Right cardiac atrium (tissue), 5 donors: ENCODE measurements at regions not wholly inside any gene's neighbourhood (a gene's known extent, or its start where the extent isn't known, plus 50 kb on each side); places are given as distances from the start of the nearest gene placed in this dataset.
"Not testable (repeated sequence)": the region's sequence is repeated elsewhere in the genome, so short reads cannot be mapped to it uniquely, and the experiment has no call there.

Experiments used
- ATAC-seq, 2 donors: fragments of 200-7000 bp; cut with Tn5 transposase; one replicate each; pipeline versions ENCODE4 v1.8.0 to v1.9.1; 2020; ENCODE audit warnings: moderate library complexity in 2 of 2, mild to moderate bottlenecking in 1 of 2
- DNase-seq, 3 donors: peaks; one replicate each; pipeline ENCODE4 v3.0.0-alpha.2; 2020
- H3K27ac ChIP-seq: one replicate; pipeline ENCODE4 v1.5.1; 2013; ENCODE audit warnings: mild to moderate bottlenecking, low read length, control low read depth, moderate library complexity
- H3K27me3 ChIP-seq: one replicate; pipeline ENCODE4 v1.6.1; 2013; ENCODE audit not compliant: control insufficient read depth, insufficient read depth
- H3K4me1 ChIP-seq: one replicate; pipeline ENCODE4 v1.6.1; 2013; ENCODE audit warnings: low read length; ENCODE audit not compliant: control insufficient read depth, insufficient read depth
- H3K4me3 ChIP-seq: one replicate; pipeline ENCODE4 v1.5.1; 2013; ENCODE audit warnings: low read length, control low read depth
- H3K9me3 ChIP-seq: one replicate; pipeline ENCODE4 v1.6.1; 2013; ENCODE audit warnings: low read length; ENCODE audit not compliant: control insufficient read depth
- WGBS: extraction: QIAGEN DNeasy Blood & Tissue Kit; methylation state at CpG from one replicate; pipeline ENCODE4 v1.1.7; 2013; 5-methylcytosine and 5-hydroxymethylcytosine counted together
- intact Hi-C, 4 donors: fragments of 100-400 bp; cut with DNase I; formaldehyde crosslinking; loops; one replicate each; pipeline versions ENCODE4 v1.11.0 to v1.14.0; 2022 to 2023
- donor health status: healthy with polysubstance abuse.
- donor health status: DM: no; HTN: yes; CAD: no.
- donor health status: DM: no; HTN: no; CAD: no.
- donor health status: DM: no; HTN: yes; CAD: no; lungs with severe emphysema.
- donor health status: DM: yes; HTN: yes; CAD: no.

GRCh38 chrX:97921223-97921622, 1037.5 kb downstream of the RPA4 start:
- H3K27ac ChIP-seq, DNase-seq, ATAC-seq, H3K27me3 ChIP-seq, H3K4me1 ChIP-seq, intact Hi-C loops, H3K4me3 ChIP-seq, H3K9me3 ChIP-seq: not testable (repeated sequence)
- 93% methylated on average over 8 of the region's 8 CpGs for WGBS

DNA sequence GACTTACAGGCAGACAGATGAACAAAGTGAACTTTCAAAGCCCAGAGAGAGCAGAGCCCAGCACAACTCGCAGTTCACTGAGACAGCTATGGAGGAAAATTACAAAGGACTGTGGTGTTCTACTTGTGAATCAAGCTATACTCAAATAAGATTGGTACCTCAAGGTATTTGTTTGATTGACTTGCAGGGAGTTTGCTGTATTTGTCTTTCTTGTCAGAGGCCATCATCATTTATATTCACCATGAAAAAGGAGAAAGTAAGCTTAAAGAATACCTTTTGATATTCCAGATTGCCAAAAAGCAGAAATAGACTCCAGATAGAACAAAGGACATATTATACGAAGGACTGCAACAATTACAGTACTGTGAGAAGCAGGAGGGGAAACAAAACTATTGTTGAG, 1047.9 kb downstream of the RPA4 start:
- no peaks in the 10 kb centered on the region for H3K9me3 ChIP-seq
- DNase-seq (no peak), ATAC-seq (no peak)
- no peak overlapping the region for H3K27ac ChIP-seq
- no peaks in the 10 kb centered on the region for H3K27me3 ChIP-seq
- no peaks in the 10 kb centered on the region for H3K4me1 ChIP-seq
- WGBS = 70% methylated on average over 2 of the region's 2 CpGs
- H3K4me3 ChIP-seq = no peak overlapping the region
- intact Hi-C loops = no loop called here

DNA sequence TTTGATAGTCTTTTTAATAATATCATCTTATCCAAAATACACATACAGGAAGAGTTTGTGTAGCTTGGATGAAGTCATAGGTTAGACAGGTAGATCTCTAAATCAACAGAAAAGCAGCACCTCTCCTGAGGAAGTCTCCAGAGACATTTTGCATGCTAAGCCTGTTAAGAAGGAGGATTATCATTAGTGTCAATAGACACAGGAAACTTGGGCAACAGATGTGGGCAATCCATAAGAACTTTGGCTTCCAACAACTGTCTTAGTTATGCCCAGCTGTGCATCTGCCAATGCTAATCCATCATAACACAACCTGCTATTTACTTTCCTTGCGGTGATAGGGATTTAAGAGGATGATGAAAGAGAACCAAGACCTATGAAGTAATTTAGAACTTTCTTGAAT, 1052.6 kb downstream of the RPA4 start:
- WGBS = 98% methylated on average over 1 of the region's 1 CpG
- intact Hi-C loops = no loop called here
- DNase-seq = no peak
- Histone ChIP-seq H3K27me3 (no peaks in the 10 kb centered on the region), H3K9me3 (no peaks in the 10 kb centered on the region), H3K4me3 (no peak overlapping the region), H3K27ac (no peak overlapping the region), H3K4me1 (no peaks in the 10 kb centered on the region)
- ATAC-seq = no peak

- 81% methylated on average over 1 of the region's 1 CpG for WGBS
- intact Hi-C loops = no loop called here
- H3K27me3 ChIP-seq = no peaks in the 10 kb centered on the region
These were observed 1055.0 kb downstream of the RPA4 start for GRCh38 chrX:97938706-97939105.

DNA sequence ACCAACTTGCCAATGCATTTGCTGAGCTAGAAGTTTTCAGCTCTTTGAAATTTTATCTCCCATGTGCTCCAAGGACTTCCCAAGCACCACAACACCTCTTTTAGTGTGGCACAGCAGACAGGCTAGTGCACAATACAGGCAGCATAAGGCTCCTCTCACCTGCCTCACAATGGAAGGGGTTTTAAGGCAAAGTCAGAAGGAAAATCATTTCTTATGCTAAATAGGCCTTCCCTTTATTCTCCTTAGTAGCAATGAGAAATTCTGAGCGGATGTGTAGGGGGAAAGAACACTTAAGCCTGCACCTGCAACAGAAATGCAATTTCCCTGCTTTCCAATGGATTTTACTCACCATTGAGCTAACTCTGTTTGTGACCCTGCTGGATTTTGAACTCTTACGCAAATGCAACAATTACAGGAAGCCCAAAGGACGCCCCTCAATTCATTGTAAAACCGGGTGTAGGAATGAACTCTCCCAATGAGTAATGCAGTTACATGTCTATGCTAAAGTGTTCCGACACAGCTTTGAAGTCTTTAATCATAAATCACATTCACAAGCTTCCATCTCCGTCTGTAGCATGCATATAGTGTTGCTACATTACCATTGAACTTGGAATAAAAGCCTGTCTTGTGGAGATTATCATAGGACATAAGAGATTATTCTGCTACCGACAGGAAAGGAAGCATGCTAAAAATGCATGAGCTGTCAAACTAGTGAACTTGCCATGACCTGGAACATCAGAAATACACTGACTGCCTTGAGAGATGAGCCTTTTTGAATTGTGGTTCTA, 1084.9 kb downstream of the RPA4 start:
- H3K4me3 ChIP-seq = no peak overlapping the region
- intact Hi-C loops = no loop called here
- ATAC-seq = no peak
- no peak for DNase-seq
- H3K27me3 ChIP-seq = no peaks in the 10 kb centered on the region
- no peak overlapping the region for H3K27ac ChIP-seq
- 40% methylated on average over 7 of the region's 7 CpGs for WGBS
- H3K4me1 ChIP-seq = no peaks in the 10 kb centered on the region
- no peaks in the 10 kb centered on the region for H3K9me3 ChIP-seq

More at GRCh38 chrX:97938706-97939105, 1055.0 kb downstream of the RPA4 start:
- Histone ChIP-seq H3K9me3 (no peaks in the 10 kb centered on the region), H3K27ac (no peak overlapping the region), H3K4me3 (no peak overlapping the region), H3K4me1 (no peaks in the 10 kb centered on the region)
- ATAC-seq (no peak), DNase-seq (no peak)

DNA sequence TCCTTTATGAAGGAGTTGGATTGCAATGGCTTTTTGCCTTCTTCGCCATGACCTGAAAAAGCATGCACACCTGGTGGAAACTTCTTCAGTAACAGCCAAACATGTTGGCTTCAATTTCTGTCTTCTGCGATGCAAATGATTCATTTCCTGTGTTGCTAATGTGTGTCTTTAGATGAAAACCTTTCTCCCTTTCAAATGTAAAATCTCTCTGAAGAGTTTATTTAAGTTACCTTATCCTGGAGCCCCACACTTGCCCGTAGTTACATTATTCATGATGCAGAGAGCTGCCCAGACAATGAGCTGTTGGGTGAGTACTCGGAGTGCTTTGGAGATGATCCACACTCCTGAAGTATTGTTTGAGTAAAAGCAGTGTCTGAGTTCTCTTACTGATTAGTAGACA, 1100.9 kb downstream of the RPA4 start:
- intact Hi-C loops = no loop called here
- whole genome bisulfite sequencing = 41% methylated on average over 4 of the region's 4 CpGs
- no peak for DNase-seq

GRCh38 chrX:97985096-97985495, 1101.4 kb downstream of the RPA4 start:
- 38% methylated on average over 4 of the region's 4 CpGs for WGBS
- Histone ChIP-seq H3K4me3 (no peak overlapping the region), H3K9me3 (no peaks in the 10 kb centered on the region), H3K4me1 (no peaks in the 10 kb centered on the region), H3K27me3 (no peaks in the 10 kb centered on the region), H3K27ac (no peak overlapping the region)
- ATAC-seq = no peak
- no peak for DNase-seq
- intact Hi-C loops = no loop called here

More for the DNA sequence above, 1100.9 kb downstream of the RPA4 start:
- H3K4me1 ChIP-seq = no peaks in the 10 kb centered on the region
- no peaks in the 10 kb centered on the region for H3K27me3 ChIP-seq
- H3K9me3 ChIP-seq = no peaks in the 10 kb centered on the region
- H3K4me3 ChIP-seq = no peak overlapping the region
- ATAC-seq = no peak
- H3K27ac ChIP-seq = no peak overlapping the region

DNA sequence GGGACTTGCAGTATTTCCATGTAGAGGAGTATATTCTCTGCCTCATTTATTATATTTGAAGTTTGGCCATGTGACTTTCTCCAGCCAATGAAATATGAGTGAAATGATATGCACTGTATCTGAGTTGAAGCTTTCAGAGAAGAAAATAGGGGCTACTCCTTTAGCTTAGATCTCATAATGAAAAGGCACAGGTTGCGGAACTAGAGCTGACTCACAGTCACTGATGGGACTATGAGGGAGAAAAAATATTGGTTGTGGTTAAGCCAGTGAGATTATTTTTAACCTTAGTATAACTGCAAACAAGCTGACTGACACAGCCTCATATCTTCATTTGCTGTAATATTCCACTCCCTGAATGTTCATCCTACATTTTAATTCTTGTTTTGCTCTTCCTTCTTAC, 1104.3 kb downstream of the RPA4 start:
- Histone ChIP-seq H3K4me1 (no peaks in the 10 kb centered on the region), H3K27me3 (no peaks in the 10 kb centered on the region), H3K4me3 (no peak overlapping the region), H3K27ac (no peak overlapping the region), H3K9me3 (no peaks in the 10 kb centered on the region)
- ATAC-seq (no peak), DNase-seq (no peak)
- intact Hi-C loops = no loop called here
- 97% methylated on average over 1 of the region's 1 CpG for WGBS

- Histone ChIP-seq H3K27ac (no peak overlapping the region), H3K27me3 (no peaks in the 10 kb centered on the region), H3K9me3 (no peaks in the 10 kb centered on the region), H3K4me3 (no peak overlapping the region), H3K4me1 (no peaks in the 10 kb centered on the region)
- no peak for DNase-seq
- no peak for ATAC-seq
- intact Hi-C loops = no loop called here
- 87% methylated on average over 4 of the region's 4 CpGs for WGBS
These were observed 1112.1 kb downstream of the RPA4 start for GRCh38 chrX:97995834-97996233.

DNA sequence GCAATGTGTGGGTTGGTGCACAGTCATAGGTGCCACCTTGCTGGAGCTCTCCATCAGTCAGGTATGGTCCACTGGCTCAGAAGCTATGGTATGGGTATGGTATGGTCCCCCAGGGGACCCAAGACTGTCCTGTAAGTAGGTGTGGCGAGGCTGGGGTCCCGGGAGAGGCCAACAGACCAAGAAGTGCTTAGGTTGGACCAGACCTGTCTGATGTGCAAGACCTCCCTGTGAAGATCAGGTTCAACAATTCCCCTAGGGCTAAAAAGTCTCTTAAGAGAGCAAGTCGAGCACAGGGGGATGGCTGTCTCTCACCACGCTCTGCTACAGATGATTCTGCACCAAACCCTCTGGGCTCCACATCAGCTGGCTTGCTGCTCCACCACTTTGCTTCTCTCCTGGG, 1145.0 kb downstream of the RPA4 start:
- ATAC-seq (no peak), DNase-seq (no peak)
- Histone ChIP-seq H3K27me3 (no peaks in the 10 kb centered on the region), H3K4me3 (no peak overlapping the region), H3K27ac (no peak overlapping the region), H3K9me3 (no peaks in the 10 kb centered on the region), H3K4me1 (no peaks in the 10 kb centered on the region)
- intact Hi-C loops = no loop called here
- 80% methylated on average over 4 of the region's 4 CpGs for WGBS

DNA sequence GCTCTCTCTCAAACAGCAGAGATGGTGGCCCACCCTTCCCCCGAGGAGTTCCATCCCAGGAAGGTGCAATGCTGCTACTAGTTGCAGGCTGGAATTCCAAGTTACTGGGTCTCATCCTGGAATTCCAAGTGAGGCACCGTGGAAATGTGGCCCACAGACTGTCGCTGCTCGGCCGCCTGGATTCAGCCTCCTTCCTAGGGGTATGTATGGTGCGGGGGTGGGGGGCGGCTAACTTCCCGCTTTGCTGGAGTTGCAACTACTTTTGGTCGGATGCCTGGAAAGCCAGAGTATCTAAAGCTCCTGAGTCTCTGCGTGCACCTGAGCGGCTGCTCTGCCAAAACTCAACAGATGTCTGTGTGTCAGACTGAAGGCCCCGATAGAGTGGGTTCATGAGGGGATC, 1146.2 kb downstream of the RPA4 start:
- DNase-seq (no peak), ATAC-seq (no peak)
- Histone ChIP-seq H3K27ac (no peak overlapping the region), H3K9me3 (no peaks in the 10 kb centered on the region), H3K27me3 (no peaks in the 10 kb centered on the region), H3K4me3 (no peak overlapping the region), H3K4me1 (no peaks in the 10 kb centered on the region)
- WGBS = 90% methylated on average over 12 of the region's 12 CpGs
- intact Hi-C loops = no loop called here

- ATAC-seq (no peak), DNase-seq (no peak)
- Histone ChIP-seq H3K4me3 (no peak overlapping the region), H3K4me1 (no peaks in the 10 kb centered on the region), H3K9me3 (no peaks in the 10 kb centered on the region), H3K27ac (no peak overlapping the region), H3K27me3 (no peaks in the 10 kb centered on the region)
- intact Hi-C loops = no loop called here
- 80% methylated on average over 3 of the region's 3 CpGs for WGBS
These were observed 1173.5 kb downstream of the RPA4 start for GRCh38 chrX:98057176-98057575.
